KMS-11 (cell line): ENCODE measurements at regions not wholly inside any gene's neighbourhood (a gene's known extent, or its start where the extent isn't known, plus 50 kb on each side); places are given as distances from the start of the nearest gene placed in this dataset.

Experiments used
- H2AFZ ChIP-seq: fragments of 200-600 bp; sonication (generic); 2 replicates; pipeline ENCODE4 v1.6.1; 2016; ENCODE audit warnings: antibody characterized with exemption, mixed run types, low read depth
- H3K27ac ChIP-seq: fragments of 200-600 bp; sonication (generic); 2 replicates; pipeline ENCODE4 v1.6.1; 2016; ENCODE audit warnings: mild to moderate bottlenecking, mixed run types
- H3K27me3 ChIP-seq: fragments of 200-600 bp; sonication (generic); 2 replicates; pipeline ENCODE4 v1.6.1; 2017; ENCODE audit warnings: mild to moderate bottlenecking, low read depth, mixed run types, moderate library complexity; ENCODE audit not compliant: insufficient read depth
- H3K36me3 ChIP-seq: fragments of 200-600 bp; sonication (generic); 2 replicates; pipeline ENCODE4 v1.6.1; 2017; ENCODE audit warnings: mild to moderate bottlenecking, mixed run types; ENCODE audit not compliant: insufficient read depth
- H3K4me1 ChIP-seq: fragments of 200-600 bp; sonication (generic); 2 replicates; pipeline ENCODE4 v1.6.1; 2016; ENCODE audit warnings: mild to moderate bottlenecking, low read depth, mixed run types; ENCODE audit not compliant: poor library complexity, severe bottlenecking
- H3K4me2 ChIP-seq: fragments of 200-600 bp; sonication (generic); 2 replicates; pipeline ENCODE4 v1.7.0; 2016; ENCODE audit warnings: mild to moderate bottlenecking, mixed run types
- H3K4me3 ChIP-seq: fragments of 200-600 bp; sonication (generic); IDR thresholded peaks from 2 replicates; pipeline ENCODE4 v1.6.1; 2017; ENCODE audit warnings: low read depth, low read length, mixed read lengths; ENCODE audit not compliant: insufficient read depth
- H3K79me2 ChIP-seq: fragments of 200-600 bp; sonication (generic); 2 replicates; pipeline ENCODE4 v1.6.1; 2016; ENCODE audit warnings: low read depth, mixed run types; ENCODE audit not compliant: insufficient read depth
- H3K9ac ChIP-seq: fragments of 200-600 bp; sonication (generic); 2 replicates; pipeline ENCODE4 v1.6.1; 2016; ENCODE audit warnings: mild to moderate bottlenecking, mixed run types
- H4K20me1 ChIP-seq: fragments of 200-600 bp; sonication (generic); 2 replicates; pipeline ENCODE4 v1.6.1; 2016; ENCODE audit warnings: mild to moderate bottlenecking, mixed run types; ENCODE audit not compliant: insufficient read depth
- TF ChIP-seq, protein P1 (sequence below): fragments of 200-600 bp; sonication (generic); conservative IDR thresholded peaks from 2 replicates; pipeline ENCODE4 v1.6.1; 2017; ENCODE audit warnings: low read depth, mild to moderate bottlenecking, antibody characterized with exemption, low read length, moderate library complexity, mixed read lengths

DNA sequence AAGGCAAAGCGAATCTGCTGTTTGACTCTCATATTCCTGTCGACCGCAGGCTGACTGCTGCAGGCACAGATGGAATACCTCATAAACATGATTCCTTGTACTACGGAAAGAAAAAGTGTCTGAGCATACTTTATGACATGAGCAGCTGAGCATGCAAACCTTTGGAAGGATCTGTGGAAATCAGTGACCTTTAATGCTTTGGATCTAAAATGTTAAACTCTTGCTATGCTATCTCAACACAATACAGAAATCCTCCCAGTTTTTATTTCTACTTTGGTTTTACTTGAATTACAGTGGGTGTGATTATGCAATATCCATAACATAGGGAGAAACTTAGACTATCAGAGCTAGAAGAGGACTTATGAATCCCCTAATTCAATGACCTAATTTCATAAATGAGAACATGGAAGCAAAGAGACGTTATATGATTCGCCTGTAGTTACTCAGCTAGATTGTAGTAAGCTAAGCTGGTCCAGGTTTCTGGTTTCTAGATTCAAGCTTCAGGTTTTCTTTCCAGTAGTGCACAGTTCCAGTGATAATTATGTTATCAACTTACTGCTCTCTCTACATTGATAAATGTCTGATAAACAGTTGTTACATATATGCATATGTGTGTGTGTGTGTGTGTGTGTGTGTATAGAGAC is 127.6 kb upstream of the GBE1 start:
- Histone ChIP-seq H3K27ac (no peak overlapping the region), H4K20me1 (no peaks in the 10 kb centered on the region), H3K4me1 (no peaks in the 10 kb centered on the region), H3K4me3 (no peak overlapping the region), H3K4me2 (no peak overlapping the region), H2AFZ (no peak overlapping the region), H3K36me3 (no peaks in the 10 kb centered on the region), H3K27me3 (no peaks in the 10 kb centered on the region), H3K79me2 (no peaks in the 10 kb centered on the region), H3K9ac (no peak overlapping the region)
- TF ChIP-seq, protein P1, sequence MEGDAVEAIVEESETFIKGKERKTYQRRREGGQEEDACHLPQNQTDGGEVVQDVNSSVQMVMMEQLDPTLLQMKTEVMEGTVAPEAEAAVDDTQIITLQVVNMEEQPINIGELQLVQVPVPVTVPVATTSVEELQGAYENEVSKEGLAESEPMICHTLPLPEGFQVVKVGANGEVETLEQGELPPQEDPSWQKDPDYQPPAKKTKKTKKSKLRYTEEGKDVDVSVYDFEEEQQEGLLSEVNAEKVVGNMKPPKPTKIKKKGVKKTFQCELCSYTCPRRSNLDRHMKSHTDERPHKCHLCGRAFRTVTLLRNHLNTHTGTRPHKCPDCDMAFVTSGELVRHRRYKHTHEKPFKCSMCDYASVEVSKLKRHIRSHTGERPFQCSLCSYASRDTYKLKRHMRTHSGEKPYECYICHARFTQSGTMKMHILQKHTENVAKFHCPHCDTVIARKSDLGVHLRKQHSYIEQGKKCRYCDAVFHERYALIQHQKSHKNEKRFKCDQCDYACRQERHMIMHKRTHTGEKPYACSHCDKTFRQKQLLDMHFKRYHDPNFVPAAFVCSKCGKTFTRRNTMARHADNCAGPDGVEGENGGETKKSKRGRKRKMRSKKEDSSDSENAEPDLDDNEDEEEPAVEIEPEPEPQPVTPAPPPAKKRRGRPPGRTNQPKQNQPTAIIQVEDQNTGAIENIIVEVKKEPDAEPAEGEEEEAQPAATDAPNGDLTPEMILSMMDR = no peak

GRCh38 chr3:81887448-81887847 is 126.0 kb upstream of the GBE1 start:
- Histone ChIP-seq H3K27me3 (no peaks in the 10 kb centered on the region), H3K79me2 (no peaks in the 10 kb centered on the region), H3K4me3 (no peak overlapping the region), H2AFZ (no peak overlapping the region), H3K36me3 (no peaks in the 10 kb centered on the region), H4K20me1 (no peaks in the 10 kb centered on the region), H3K27ac (no peak overlapping the region), H3K9ac (no peak overlapping the region), H3K4me1 (no peaks in the 10 kb centered on the region), H3K4me2 (no peak overlapping the region)
- TF ChIP-seq, protein P1 = no peak

DNA sequence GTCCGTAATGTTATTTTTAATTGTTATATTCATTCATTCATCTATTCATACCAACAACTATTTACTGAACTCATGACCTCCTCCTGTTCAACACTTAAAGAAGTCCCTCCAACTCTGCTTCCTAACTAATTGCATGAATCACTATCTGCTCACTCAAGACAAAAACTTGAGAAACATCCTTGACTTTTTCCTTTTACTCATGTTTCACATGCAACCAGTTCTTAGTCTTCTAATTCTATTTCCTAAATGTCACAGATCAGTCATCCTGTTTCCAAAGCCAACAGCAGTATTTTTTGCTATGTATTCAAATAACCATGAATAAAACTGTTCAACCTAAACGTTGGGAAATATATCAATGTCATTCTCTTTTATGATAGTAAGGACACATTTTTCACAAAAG is 124.6 kb upstream of the GBE1 start:
- no peak overlapping the region for H3K4me2 ChIP-seq
- H3K27me3 ChIP-seq = no peaks in the 10 kb centered on the region
- H3K4me1 ChIP-seq = no peaks in the 10 kb centered on the region
- no peak overlapping the region for H3K27ac ChIP-seq
- no peak overlapping the region for H2AFZ ChIP-seq
- TF ChIP-seq, protein P1 = no peak
- H4K20me1 ChIP-seq = no peaks in the 10 kb centered on the region
- H3K9ac ChIP-seq = no peak overlapping the region
- no peak overlapping the region for H3K4me3 ChIP-seq
- no peaks in the 10 kb centered on the region for H3K36me3 ChIP-seq
- no peaks in the 10 kb centered on the region for H3K79me2 ChIP-seq

DNA sequence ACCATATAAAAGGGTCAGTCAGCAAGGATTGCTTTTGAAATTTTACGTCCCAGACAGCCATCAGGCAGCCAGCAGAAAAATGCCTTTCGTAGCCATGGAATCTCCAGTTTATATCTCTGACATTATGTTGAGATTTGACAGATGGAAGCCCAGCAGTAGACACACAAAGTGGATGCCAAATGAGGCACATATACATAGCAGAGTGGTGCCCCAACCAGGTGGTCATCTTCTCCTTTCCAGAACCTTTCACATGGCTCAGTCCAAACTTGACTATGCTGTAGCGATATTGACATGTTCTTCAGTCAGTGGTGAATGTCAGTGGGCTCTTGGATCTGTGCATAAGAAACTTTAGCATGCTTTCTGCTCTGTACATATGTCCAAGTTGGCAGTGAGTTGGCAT is 123.3 kb upstream of the GBE1 start:
- no peaks in the 10 kb centered on the region for H3K27me3 ChIP-seq
- no peak overlapping the region for H3K9ac ChIP-seq
- no peak overlapping the region for H3K4me2 ChIP-seq
- H3K79me2 ChIP-seq = no peaks in the 10 kb centered on the region
- no peaks in the 10 kb centered on the region for H3K36me3 ChIP-seq
- H4K20me1 ChIP-seq = no peaks in the 10 kb centered on the region
- no peak overlapping the region for H2AFZ ChIP-seq
- no peaks in the 10 kb centered on the region for H3K4me1 ChIP-seq
- no peak overlapping the region for H3K27ac ChIP-seq
- TF ChIP-seq, protein P1 = no peak
- H3K4me3 ChIP-seq = no peak overlapping the region
